Activated CD4-positive, alpha-beta T cell treated with anti-CD3 and anti-CD28 coated beads, Interleukin-2, amount 50 U/mL, for 16 hours (primary cell): ENCODE measurements at regions not wholly inside any gene's neighbourhood (a gene's known extent, or its start where the extent isn't known, plus 50 kb on each side); places are given as distances from the start of the nearest gene placed in this dataset.
A peak's percentile ranks its signal among the peaks of the same experiment; 100 is the strongest.

Experiments used
- DNase-seq: peaks from one replicate; pipeline ENCODE4 v3.0.0-alpha.2; 2020

- DNase-seq, result no peak
Measured at GRCh38 chr9:107119735-107120134, 163.3 kb upstream of the RAD23B start.

- DNase-seq, result no peak
Measured at GRCh38 chr9:107123389-107123788, 159.7 kb upstream of the RAD23B start.

- no peak for DNase-seq
Measured at GRCh38 chr9:107127608-107128007, 155.5 kb upstream of the RAD23B start.

- no peak for DNase-seq
Measured at GRCh38 chr9:107131108-107131799, 151.8 kb upstream of the RAD23B start.

GRCh38 chr9:107136296-107136695, 146.8 kb upstream of the RAD23B start:
- DNase-seq, result no peak

GRCh38 chr9:107137495-107138202, 145.4 kb upstream of the RAD23B start:
- DNase-seq, result peak; percentile 26

GRCh38 chr9:107138261-107138992, 144.7 kb upstream of the RAD23B start:
- no peak for DNase-seq

- DNase-seq, result no peak
Measured at GRCh38 chr9:107141967-107142366, 141.1 kb upstream of the RAD23B start.

- DNase-seq, result no peak
Measured at GRCh38 chr9:107142430-107142829, 140.6 kb upstream of the RAD23B start.

GRCh38 chr9:107142896-107143603, 140.0 kb upstream of the RAD23B start:
- DNase-seq, result no peak

GRCh38 chr9:107144475-107144874, 138.6 kb upstream of the RAD23B start:
- no peak for DNase-seq

- DNase-seq, result no peak
Measured at GRCh38 chr9:107147134-107147533, 135.9 kb upstream of the RAD23B start.

- DNase-seq, result no peak
Measured at GRCh38 chr9:107148216-107148615, 134.9 kb upstream of the RAD23B start.

- no peak for DNase-seq
Measured at GRCh38 chr9:107149756-107150155, 133.3 kb upstream of the RAD23B start.

GRCh38 chr9:107153336-107153735, 129.7 kb upstream of the RAD23B start:
- no peak for DNase-seq

- DNase-seq, result no peak
Measured at GRCh38 chr9:107154291-107154690, 128.8 kb upstream of the RAD23B start.

GRCh38 chr9:107154766-107155165, 128.3 kb upstream of the RAD23B start:
- DNase-seq, result no peak

GRCh38 chr9:107155244-107155817, 127.7 kb upstream of the RAD23B start:
- DNase-seq, result no peak

GRCh38 chr9:107158321-107158720, 124.8 kb upstream of the RAD23B start:
- DNase-seq, result peak; percentile 23

GRCh38 chr9:107161338-107161737, 121.7 kb upstream of the RAD23B start:
- DNase-seq, result no peak

GRCh38 chr9:107163370-107163769, 119.7 kb upstream of the RAD23B start:
- DNase-seq, result no peak

- no peak for DNase-seq
Measured at GRCh38 chr9:107169796-107170195, 113.3 kb upstream of the RAD23B start.

GRCh38 chr9:107170801-107171200, 112.3 kb upstream of the RAD23B start:
- DNase-seq, result peak; percentile 5
